HG02678 (cell line): ENCODE measurements at regions not wholly inside any gene's neighbourhood (a gene's known extent, or its start where the extent isn't known, plus 50 kb on each side); places are given as distances from the start of the nearest gene placed in this dataset.
A peak's percentile ranks its signal among the peaks of the same experiment; 100 is the strongest.

ENCODE experiments used
- ATAC-seq: cut with Tn5 transposase; IDR thresholded peaks from one replicate; pipeline ENCODE4 v1.9.1; 2021; ENCODE audit warnings: mild to moderate bottlenecking, moderate library complexity; ENCODE audit not compliant: unreplicated experiment

- ATAC-seq: no peak
These were observed 241.4 kb downstream of the TOMM20 start for GRCh38 chr1:234887016-234887900.

GRCh38 chr1:234886081-234886984, 242.3 kb downstream of the TOMM20 start:
- no peak for ATAC-seq

GRCh38 chr1:234885601-234886000, 243.0 kb downstream of the TOMM20 start:
- ATAC-seq: no peak

- ATAC-seq: no peak
These were observed 243.9 kb downstream of the TOMM20 start for GRCh38 chr1:234884701-234885100.

GRCh38 chr1:234884006-234884405, 244.6 kb downstream of the TOMM20 start:
- ATAC-seq: no peak

GRCh38 chr1:234882898-234883297, 245.7 kb downstream of the TOMM20 start:
- no peak for ATAC-seq

- peak; percentile 87 for ATAC-seq
These were observed 246.5 kb downstream of the TOMM20 start for GRCh38 chr1:234881893-234882771.

- no peak for ATAC-seq
These were observed 249.2 kb downstream of the TOMM20 start for GRCh38 chr1:234879147-234880080.

GRCh38 chr1:234878288-234878687, 250.3 kb downstream of the TOMM20 start:
- ATAC-seq: no peak

- ATAC-seq: no peak
These were observed 250.9 kb downstream of the TOMM20 start for GRCh38 chr1:234877761-234878160.

GRCh38 chr1:234875953-234876855, 252.4 kb downstream of the TOMM20 start:
- no peak for ATAC-seq

GRCh38 chr1:234875328-234875952, 253.2 kb downstream of the TOMM20 start:
- ATAC-seq: no peak

GRCh38 chr1:234874291-234875288, 254.0 kb downstream of the TOMM20 start:
- no peak for ATAC-seq

GRCh38 chr1:234871710-234872271, 256.8 kb downstream of the TOMM20 start:
- ATAC-seq: no peak

GRCh38 chr1:234871039-234871709, 257.5 kb downstream of the TOMM20 start:
- no peak for ATAC-seq
